CD14-positive monocyte (primary cell): ENCODE measurements at regions not wholly inside any gene's neighbourhood (a gene's known extent, or its start where the extent isn't known, plus 50 kb on each side); places are given as distances from the start of the nearest gene placed in this dataset.

Experiments used
- DNase-seq, 3 donors: peaks; one replicate each; pipeline ENCODE4 v3.0.0-alpha.2; 2011 to 2022
- H2AFZ ChIP-seq: 2 replicates; pipeline ENCODE4 v1.6.0; 2012; ENCODE audit warnings: mild to moderate bottlenecking, low read depth, low read length, inconsistent platforms; ENCODE audit not compliant: insufficient read depth, poor library complexity, severe bottlenecking
- H3K27ac ChIP-seq, 2 donors: 1 replicate in 1 of 2; 2 replicates in 1 of 2; pipeline ENCODE4 v1.5.1; 2012 to 2013; ENCODE audit warnings: low read length in 2 of 2, control low read depth in 1 of 2, inconsistent platforms in 1 of 2, low read depth in 1 of 2, mild to moderate bottlenecking in 1 of 2
- H3K27me3 ChIP-seq, 2 donors: one replicate each; pipeline versions ENCODE4 v1.6.0 to v1.6.1; 2011 to 2013; ENCODE audit warnings: low read length in 2 of 2; ENCODE audit not compliant: control insufficient read depth in 2 of 2, insufficient read depth in 2 of 2
- H3K36me3 ChIP-seq, 2 donors: replicated peaks in 1 of 2; 1 replicate in 1 of 2; 2 replicates in 1 of 2; pipeline versions ENCODE4 v1.5.1 to v1.6.1; 2012 to 2013; ENCODE audit warnings: low read length in 2 of 2, control low read depth in 1 of 2, inconsistent platforms in 1 of 2, mild to moderate bottlenecking in 1 of 2; ENCODE audit not compliant: insufficient read depth in 2 of 2, control insufficient read depth in 1 of 2
- H3K4me1 ChIP-seq, 2 donors: 1 replicate in 1 of 2; 2 replicates in 1 of 2; pipeline versions ENCODE4 v1.5.1 to v1.6.1; 2012 to 2013; ENCODE audit warnings: low read length in 2 of 2, control low read depth in 1 of 2, inconsistent platforms in 1 of 2, mild to moderate bottlenecking in 1 of 2, moderate library complexity in 1 of 2; ENCODE audit not compliant: insufficient read depth in 2 of 2, control insufficient read depth in 1 of 2
- H3K4me2 ChIP-seq: replicated peaks from 2 replicates; pipeline ENCODE3; 2012; ENCODE audit warnings: low read length, moderate library complexity, mild to moderate bottlenecking; ENCODE audit not compliant: poor library complexity, severe bottlenecking; ENCODE audit errors: extremely low read depth
- H3K4me3 ChIP-seq, 3 experiments: fragments of 200-600 bp in 1 of 3; sonication (generic) in 1 of 3; replicated peaks in 1 of 3; 1 replicate in 2 of 3; 2 replicates in 1 of 3; pipeline ENCODE4 v1.5.1; 2011 to 2013; ENCODE audit warnings: low read length in 3 of 3, mild to moderate bottlenecking in 3 of 3, control low read depth in 2 of 3, low read depth in 2 of 3, inconsistent platforms in 1 of 3, moderate library complexity in 1 of 3
- H3K79me2 ChIP-seq: 2 replicates; pipeline ENCODE4 v1.6.0; 2012; ENCODE audit warnings: mild to moderate bottlenecking, control low read depth, inconsistent platforms, low read length, moderate library complexity; ENCODE audit not compliant: insufficient read depth
- H3K9ac ChIP-seq: 2 replicates; pipeline ENCODE4 v1.6.0; 2017; ENCODE audit warnings: low read length, mild to moderate bottlenecking; ENCODE audit not compliant: insufficient read depth, poor library complexity, severe bottlenecking
- H3K9me3 ChIP-seq, 2 donors: replicated peaks in 1 of 2; 1 replicate in 1 of 2; 2 replicates in 1 of 2; pipeline versions ENCODE4 v1.5.1 to v1.6.1; 2012 to 2013; ENCODE audit warnings: low read length in 2 of 2, control low read depth in 1 of 2; ENCODE audit not compliant: control insufficient read depth in 1 of 2, insufficient read depth in 1 of 2
- H4K20me1 ChIP-seq: 2 replicates; pipeline ENCODE4 v1.6.0; 2012; ENCODE audit warnings: mild to moderate bottlenecking, low read length, control low read depth, moderate library complexity; ENCODE audit not compliant: insufficient read depth
- H3K27ac Mint-ChIP-seq, 7 donors: one replicate each; pipeline ENCODE4 v1.8.0; 2020; ENCODE audit warnings: mild to moderate bottlenecking in 7 of 7, mixed read lengths in 7 of 7, moderate library complexity in 6 of 7, inconsistent platforms in 2 of 7
- H3K27me3 Mint-ChIP-seq, 3 donors: one replicate each; pipeline ENCODE4 v1.8.0; 2021 to 2022; ENCODE audit warnings: low read depth in 3 of 3, mild to moderate bottlenecking in 3 of 3, mixed read lengths in 3 of 3, moderate library complexity in 3 of 3, inconsistent platforms in 1 of 3
- H3K36me3 Mint-ChIP-seq, 2 donors: one replicate each; pipeline ENCODE4 v1.8.0; 2020; ENCODE audit warnings: mixed read lengths in 2 of 2, inconsistent platforms in 1 of 2, mild to moderate bottlenecking in 1 of 2
- H3K4me1 Mint-ChIP-seq: one replicate; pipeline ENCODE4 v1.8.0; 2020; ENCODE audit warnings: mild to moderate bottlenecking, mixed read lengths
- H3K4me3 Mint-ChIP-seq, 2 donors: one replicate each; pipeline ENCODE4 v1.8.0; 2020; ENCODE audit warnings: mild to moderate bottlenecking in 2 of 2, mixed read lengths in 2 of 2, moderate library complexity in 1 of 2
- H3K9me3 Mint-ChIP-seq, 7 donors: one replicate each; pipeline ENCODE4 v1.8.0; 2020 to 2022; ENCODE audit warnings: mixed read lengths in 7 of 7, mild to moderate bottlenecking in 6 of 7, moderate library complexity in 6 of 7, inconsistent platforms in 2 of 7
- WGBS: methylation state at CpG from one replicate; pipeline ENCODE4 v1.1.5; 2013; ENCODE audit warnings: missing lambda C conversion rate; ENCODE audit not compliant: insufficient coverage; 5-methylcytosine and 5-hydroxymethylcytosine counted together
- intact Hi-C, 2 donors: fragments of 100-400 bp; cut with micrococcal nuclease; formaldehyde crosslinking; loops; one replicate each; pipeline versions ENCODE4 v1.15.0 to v1.15.1; 2023
- TF ChIP-seq, protein P1 (sequence below): fragments of 200-600 bp; IDR thresholded peaks from one replicate; pipeline ENCODE4 v1.8.0; 2022; ENCODE audit warnings: antibody characterized with exemption, mild to moderate bottlenecking

DNA sequence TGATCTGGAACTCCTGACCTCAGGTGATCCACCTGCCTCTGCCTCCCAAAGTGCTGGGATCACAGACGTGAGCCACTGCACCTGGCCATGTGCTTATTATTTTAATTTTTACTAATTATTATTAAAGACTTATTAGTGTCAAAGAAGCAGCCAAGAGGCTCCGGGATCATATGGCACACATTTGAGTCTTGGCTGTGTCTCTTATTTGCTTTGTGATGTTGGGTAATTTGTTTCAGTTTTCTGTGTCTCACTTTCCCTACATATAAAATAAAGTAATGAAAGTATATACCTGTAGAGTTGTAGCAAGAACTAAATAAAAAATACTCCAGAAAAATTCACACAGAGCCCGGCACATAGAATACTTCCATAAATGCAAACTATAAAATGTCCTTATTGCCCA lies 238.0 kb upstream of the TBL1XR1 start:
- Mint-ChIP-seq H3K4me1 (peaks cover 3% of the 10 kb centered on the region), H3K27ac (no peak overlapping the region), H3K4me3 (no peak overlapping the region), H3K27me3 (no peaks in the 10 kb centered on the region), H3K9me3 (peaks cover 0 to 5% (median 0%) of the 10 kb centered on the region in 7 donors), H3K36me3 (no peaks in the 10 kb centered on the region)
- no CpG with 5 or more reads among the region's 3 CpGs for WGBS
- Histone ChIP-seq H3K4me2 (no peak overlapping the region), H4K20me1 (no peaks in the 10 kb centered on the region), H3K27ac (no peak overlapping the region), H3K9ac (no peak overlapping the region), H2AFZ (no peak overlapping the region), H3K79me2 (no peaks in the 10 kb centered on the region), H3K9me3 (no peaks in the 10 kb centered on the region), H3K4me1 (no peaks in the 10 kb centered on the region), H3K4me3 (no peak overlapping the region), H3K36me3 (no peaks in the 10 kb centered on the region), H3K27me3 (no peaks in the 10 kb centered on the region)
- intact Hi-C loops = no loop called here
- DNase-seq = no peak
- TF ChIP-seq, protein P1, sequence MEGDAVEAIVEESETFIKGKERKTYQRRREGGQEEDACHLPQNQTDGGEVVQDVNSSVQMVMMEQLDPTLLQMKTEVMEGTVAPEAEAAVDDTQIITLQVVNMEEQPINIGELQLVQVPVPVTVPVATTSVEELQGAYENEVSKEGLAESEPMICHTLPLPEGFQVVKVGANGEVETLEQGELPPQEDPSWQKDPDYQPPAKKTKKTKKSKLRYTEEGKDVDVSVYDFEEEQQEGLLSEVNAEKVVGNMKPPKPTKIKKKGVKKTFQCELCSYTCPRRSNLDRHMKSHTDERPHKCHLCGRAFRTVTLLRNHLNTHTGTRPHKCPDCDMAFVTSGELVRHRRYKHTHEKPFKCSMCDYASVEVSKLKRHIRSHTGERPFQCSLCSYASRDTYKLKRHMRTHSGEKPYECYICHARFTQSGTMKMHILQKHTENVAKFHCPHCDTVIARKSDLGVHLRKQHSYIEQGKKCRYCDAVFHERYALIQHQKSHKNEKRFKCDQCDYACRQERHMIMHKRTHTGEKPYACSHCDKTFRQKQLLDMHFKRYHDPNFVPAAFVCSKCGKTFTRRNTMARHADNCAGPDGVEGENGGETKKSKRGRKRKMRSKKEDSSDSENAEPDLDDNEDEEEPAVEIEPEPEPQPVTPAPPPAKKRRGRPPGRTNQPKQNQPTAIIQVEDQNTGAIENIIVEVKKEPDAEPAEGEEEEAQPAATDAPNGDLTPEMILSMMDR = no peak

DNA sequence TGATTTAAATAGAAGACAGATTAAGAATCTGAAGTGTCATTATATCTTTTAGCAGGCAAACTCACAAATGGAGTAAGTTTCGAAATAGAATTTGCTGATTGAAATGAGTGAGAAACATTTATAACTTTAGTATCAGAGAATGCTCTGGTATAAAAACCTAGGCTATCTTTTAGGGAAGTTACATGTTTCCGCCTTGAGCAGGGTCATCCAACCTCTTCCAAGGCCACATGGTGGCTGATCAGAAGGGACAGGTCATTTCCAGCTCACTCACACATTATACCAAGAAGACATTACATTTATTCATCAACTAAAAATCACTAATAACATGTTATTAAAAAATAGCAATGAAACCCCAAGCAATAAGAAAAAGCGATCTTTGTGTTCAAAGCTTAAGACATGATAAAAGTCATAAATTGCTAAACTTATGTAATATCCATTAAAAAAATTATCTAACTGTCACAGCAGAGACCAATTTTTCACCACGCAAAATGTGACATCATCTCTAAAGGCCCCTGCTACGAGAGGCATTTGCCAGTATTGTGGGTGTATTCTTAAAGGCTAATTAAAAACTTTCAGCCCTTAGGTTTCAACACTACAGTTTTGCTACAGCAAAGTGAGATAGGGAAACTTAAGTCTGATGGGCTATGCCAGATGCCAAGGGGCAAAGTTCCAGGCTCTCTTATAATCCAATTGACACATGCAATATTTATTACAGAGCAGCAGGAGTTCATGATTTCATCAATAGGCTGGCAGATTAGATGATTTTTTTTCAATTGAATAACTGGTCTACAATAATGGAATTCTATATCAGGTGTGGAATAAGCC lies 240.4 kb upstream of the TBL1XR1 start:
- Histone ChIP-seq H3K4me1 (peaks cover 12 to 15% of the 10 kb centered on the region in 2 donors), H3K9me3 (no peaks in the 10 kb centered on the region), H3K27ac (no peak overlapping the region), H3K27me3 (no peaks in the 10 kb centered on the region), H3K4me3 (no peak overlapping the region), H3K36me3 (no peaks in the 10 kb centered on the region), H2AFZ (no peak overlapping the region), H3K4me2 (no peak overlapping the region), H3K9ac (no peak overlapping the region), H3K79me2 (no peaks in the 10 kb centered on the region), H4K20me1 (no peaks in the 10 kb centered on the region)
- no CpG with 5 or more reads among the region's 5 CpGs for WGBS
- intact Hi-C loops = no loop called here
- Mint-ChIP-seq H3K4me3 (no peak overlapping the region), H3K9me3 (peaks cover 0 to 5% (median 0%) of the 10 kb centered on the region in 7 donors), H3K4me1 (peaks cover 15% of the 10 kb centered on the region), H3K27ac (no peak overlapping the region), H3K36me3 (no peaks in the 10 kb centered on the region), H3K27me3 (no peaks in the 10 kb centered on the region)
- DNase-seq = peak in 1 of 3 donors; percentile 15
- TF ChIP-seq, protein P1 = no peak
